Astrocyte (in vitro differentiated cells and primary cell): ENCODE measurements at regions not wholly inside any gene's neighbourhood (a gene's known extent, or its start where the extent isn't known, plus 50 kb on each side); places are given as distances from the start of the nearest gene placed in this dataset.

Source experiments
- DNase-seq: peaks from one replicate; pipeline ENCODE4 v3.0.0-alpha.2; 2010; ENCODE audit warnings: low read depth
- FAIRE-seq: peaks from 2 replicates; lab custom pipeline; 2011; peaks lifted over from hg19 to GRCh38; lab: Jason Lieb, UNC
- H2AFZ ChIP-seq: 2 replicates; pipeline ENCODE4 v1.6.0; 2012; ENCODE audit warnings: low read depth, low read length, inconsistent platforms
- H3K27ac ChIP-seq: 2 replicates; pipeline ENCODE4 v1.5.1; 2011; ENCODE audit warnings: low read depth, low read length, inconsistent platforms
- H3K27me3 ChIP-seq: 2 replicates; pipeline ENCODE4 v1.6.0; 2011; ENCODE audit warnings: low read length, inconsistent platforms; ENCODE audit not compliant: insufficient read depth
- H3K36me3 ChIP-seq: 2 replicates; pipeline ENCODE4 v1.5.1; 2011; ENCODE audit warnings: low read length, inconsistent platforms; ENCODE audit not compliant: insufficient read depth
- H3K4me1 ChIP-seq: 2 replicates; pipeline ENCODE4 v1.5.1; 2011; ENCODE audit warnings: low read length, inconsistent platforms; ENCODE audit not compliant: insufficient read depth
- H3K4me2 ChIP-seq: 2 replicates; pipeline ENCODE4 v1.6.0; 2012; ENCODE audit warnings: low read length, inconsistent platforms
- H3K4me3 ChIP-seq: 2 replicates; pipeline ENCODE4 v1.5.1; 2011; ENCODE audit warnings: low read depth, mild to moderate bottlenecking, low read length, inconsistent platforms; ENCODE audit not compliant: insufficient read depth
- H3K79me2 ChIP-seq: 2 replicates; pipeline ENCODE4 v1.6.0; 2012; ENCODE audit warnings: mild to moderate bottlenecking, low read length, inconsistent platforms; ENCODE audit not compliant: insufficient read depth
- H3K9ac ChIP-seq: 2 replicates; pipeline ENCODE4 v1.6.0; 2012; ENCODE audit warnings: mild to moderate bottlenecking, low read length, inconsistent platforms
- H3K9me3 ChIP-seq: 2 replicates; pipeline ENCODE4 v1.5.1; 2012; ENCODE audit warnings: low read depth, mild to moderate bottlenecking, low read length, inconsistent platforms; ENCODE audit not compliant: insufficient read depth
- H4K20me1 ChIP-seq: 2 replicates; pipeline ENCODE4 v1.6.0; 2012; ENCODE audit warnings: low read length, inconsistent platforms; ENCODE audit not compliant: insufficient read depth
- H3K27ac Mint-ChIP-seq: one replicate; pipeline ENCODE4 v1.8.0; 2021; ENCODE audit warnings: mild to moderate bottlenecking, mixed read lengths; ENCODE audit not compliant: unreplicated experiment
- H3K27me3 Mint-ChIP-seq: one replicate; pipeline ENCODE4 v1.8.0; 2021; ENCODE audit warnings: low read depth, mixed read lengths; ENCODE audit not compliant: unreplicated experiment
- H3K36me3 Mint-ChIP-seq: one replicate; pipeline ENCODE4 v1.8.0; 2021; ENCODE audit warnings: low read depth, mixed read lengths; ENCODE audit not compliant: unreplicated experiment
- H3K4me1 Mint-ChIP-seq: one replicate; pipeline ENCODE4 v1.8.0; 2021; ENCODE audit warnings: low read depth, mixed read lengths; ENCODE audit not compliant: unreplicated experiment
- H3K4me3 Mint-ChIP-seq: one replicate; pipeline ENCODE4 v1.8.0; 2021; ENCODE audit warnings: mild to moderate bottlenecking, moderate library complexity, mixed read lengths; ENCODE audit not compliant: unreplicated experiment
- H3K9me3 Mint-ChIP-seq: one replicate; pipeline ENCODE4 v1.8.0; 2021; ENCODE audit warnings: mild to moderate bottlenecking, mixed read lengths; ENCODE audit not compliant: unreplicated experiment
- EZH2 ChIP-seq: IDR thresholded peaks from 2 replicates; pipeline ENCODE4 v1.6.1; 2012; ENCODE audit warnings: mild to moderate bottlenecking, low read length, inconsistent platforms; ENCODE audit not compliant: insufficient read depth
- TF ChIP-seq, protein P1 (sequence below): IDR thresholded peaks from 2 replicates; pipeline ENCODE4 v1.5.1; 2011; ENCODE audit warnings: low read depth, mild to moderate bottlenecking, inconsistent platforms, low read length, moderate library complexity; ENCODE audit not compliant: insufficient read depth

- H3K27ac ChIP-seq, result no peak overlapping the region
- Mint-ChIP-seq H3K27ac (no peak overlapping the region), H3K9me3 (peaks cover 1% of the 10 kb centered on the region), H3K36me3 (no peaks in the 10 kb centered on the region), H3K4me3 (no peak overlapping the region), H3K27me3 (no peaks in the 10 kb centered on the region), H3K4me1 (peaks cover 9% of the 10 kb centered on the region)
- TF ChIP-seq EZH2, result no peak
- TF ChIP-seq, protein P1, sequence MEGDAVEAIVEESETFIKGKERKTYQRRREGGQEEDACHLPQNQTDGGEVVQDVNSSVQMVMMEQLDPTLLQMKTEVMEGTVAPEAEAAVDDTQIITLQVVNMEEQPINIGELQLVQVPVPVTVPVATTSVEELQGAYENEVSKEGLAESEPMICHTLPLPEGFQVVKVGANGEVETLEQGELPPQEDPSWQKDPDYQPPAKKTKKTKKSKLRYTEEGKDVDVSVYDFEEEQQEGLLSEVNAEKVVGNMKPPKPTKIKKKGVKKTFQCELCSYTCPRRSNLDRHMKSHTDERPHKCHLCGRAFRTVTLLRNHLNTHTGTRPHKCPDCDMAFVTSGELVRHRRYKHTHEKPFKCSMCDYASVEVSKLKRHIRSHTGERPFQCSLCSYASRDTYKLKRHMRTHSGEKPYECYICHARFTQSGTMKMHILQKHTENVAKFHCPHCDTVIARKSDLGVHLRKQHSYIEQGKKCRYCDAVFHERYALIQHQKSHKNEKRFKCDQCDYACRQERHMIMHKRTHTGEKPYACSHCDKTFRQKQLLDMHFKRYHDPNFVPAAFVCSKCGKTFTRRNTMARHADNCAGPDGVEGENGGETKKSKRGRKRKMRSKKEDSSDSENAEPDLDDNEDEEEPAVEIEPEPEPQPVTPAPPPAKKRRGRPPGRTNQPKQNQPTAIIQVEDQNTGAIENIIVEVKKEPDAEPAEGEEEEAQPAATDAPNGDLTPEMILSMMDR, result no peak
- no peak overlapping the region for H3K9ac ChIP-seq
- DNase-seq, result no peak
- no peak overlapping the region for H3K4me2 ChIP-seq
- H3K79me2 ChIP-seq, result no peaks in the 10 kb centered on the region
- no peaks in the 10 kb centered on the region for H3K9me3 ChIP-seq
- H4K20me1 ChIP-seq, result no peaks in the 10 kb centered on the region
- no peaks in the 10 kb centered on the region for H3K27me3 ChIP-seq
- no peaks in the 10 kb centered on the region for H3K36me3 ChIP-seq
- no peak for FAIRE-seq
- H3K4me3 ChIP-seq, result no peak overlapping the region
- H2AFZ ChIP-seq, result no peak overlapping the region
- no peaks in the 10 kb centered on the region for H3K4me1 ChIP-seq
Observed at GRCh38 chr1:74818241-74818640, 85.3 kb downstream of the TYW3 start.

GRCh38 chr1:74818661-74819456 lies 85.9 kb downstream of the TYW3 start:
- FAIRE-seq (no peak), DNase-seq (peak; percentile 31)
- Histone ChIP-seq H4K20me1 (no peaks in the 10 kb centered on the region), H3K4me1 (no peaks in the 10 kb centered on the region), H3K4me2 (peak overlapping the region; percentile 18), H3K36me3 (no peaks in the 10 kb centered on the region), H3K27me3 (no peaks in the 10 kb centered on the region), H3K79me2 (no peaks in the 10 kb centered on the region), H3K27ac (no peak overlapping the region), H3K9me3 (no peaks in the 10 kb centered on the region), H2AFZ (no peak overlapping the region), H3K9ac (no peak overlapping the region), H3K4me3 (no peak overlapping the region)
- Mint-ChIP-seq H3K36me3 (no peaks in the 10 kb centered on the region), H3K4me1 (peaks cover 9% of the 10 kb centered on the region), H3K27me3 (no peaks in the 10 kb centered on the region), H3K9me3 (peaks cover 1% of the 10 kb centered on the region), H3K4me3 (no peak overlapping the region), H3K27ac (no peak overlapping the region)
- TF ChIP-seq, protein P1, result no peak
- no peak for TF ChIP-seq EZH2

DNA sequence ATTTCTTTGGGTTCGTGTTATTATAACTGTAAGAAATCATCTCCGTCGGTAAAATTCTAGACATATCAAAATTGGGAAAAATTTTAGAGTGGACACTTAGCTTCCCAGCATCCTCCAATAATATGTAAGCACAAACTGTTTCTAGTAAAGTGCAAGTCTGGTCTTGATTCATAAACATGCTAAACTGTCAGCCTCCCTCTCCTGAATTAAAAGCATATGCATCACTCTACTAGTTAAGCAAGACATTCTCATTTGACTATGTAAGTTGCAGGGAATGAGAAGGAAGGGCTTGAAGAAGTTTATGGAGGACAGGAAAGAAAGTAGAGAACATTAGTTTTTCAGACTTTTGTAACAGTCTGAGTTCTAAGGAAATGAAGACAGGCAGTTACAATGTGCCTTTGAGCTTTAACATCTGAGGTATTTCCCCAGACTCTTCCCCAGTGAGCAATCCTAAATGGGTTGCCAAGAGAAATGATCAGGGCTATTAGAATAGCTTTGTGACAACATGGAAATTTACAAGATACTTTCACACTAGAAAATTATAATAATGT lies 90.0 kb downstream of the TYW3 start:
- FAIRE-seq, result no peak
- Mint-ChIP-seq H3K4me3 (no peak overlapping the region), H3K36me3 (no peaks in the 10 kb centered on the region)

More for the DNA sequence above, 90.0 kb downstream of the TYW3 start:
- TF ChIP-seq, protein P1, result no peak
- TF ChIP-seq EZH2, result no peak
- H3K9me3 ChIP-seq, result no peaks in the 10 kb centered on the region
- no peaks in the 10 kb centered on the region for H4K20me1 ChIP-seq
- no peaks in the 10 kb centered on the region for H3K36me3 ChIP-seq
- Mint-ChIP-seq H3K9me3 (no peaks in the 10 kb centered on the region), H3K4me1 (peaks cover 9% of the 10 kb centered on the region), H3K27ac (no peak overlapping the region), H3K27me3 (no peaks in the 10 kb centered on the region)
- H3K9ac ChIP-seq, result no peak overlapping the region
- H3K27ac ChIP-seq, result no peak overlapping the region
- no peak for DNase-seq
- no peak overlapping the region for H3K4me3 ChIP-seq
- H3K4me2 ChIP-seq, result no peak overlapping the region
- H3K27me3 ChIP-seq, result no peaks in the 10 kb centered on the region
- no peak overlapping the region for H2AFZ ChIP-seq
- no peaks in the 10 kb centered on the region for H3K4me1 ChIP-seq
- no peaks in the 10 kb centered on the region for H3K79me2 ChIP-seq
